Body of pancreas (tissue), 4 donors: ENCODE measurements at regions not wholly inside any gene's neighbourhood (a gene's known extent, or its start where the extent isn't known, plus 50 kb on each side); places are given as distances from the start of the nearest gene placed in this dataset.

ENCODE experiments used
- POLR2A ChIP-seq, 3 donors: fragments of 450-650 bp; IDR thresholded peaks; one replicate each; pipeline ENCODE4 v1.6.1; 2016; ENCODE audit warnings: antibody characterized with exemption in 3 of 3, mild to moderate bottlenecking in 2 of 3
- TF ChIP-seq, protein P1 (sequence below), 7 experiments: fragments of 450-650 bp in 4 of 7; fragments of 200-600 bp in 3 of 7; sonication (generic) in 3 of 7; IDR thresholded peaks; one replicate each; pipeline ENCODE4 v1.5.1; 2016 to 2019; ENCODE audit warnings: antibody characterized with exemption in 7 of 7

DNA sequence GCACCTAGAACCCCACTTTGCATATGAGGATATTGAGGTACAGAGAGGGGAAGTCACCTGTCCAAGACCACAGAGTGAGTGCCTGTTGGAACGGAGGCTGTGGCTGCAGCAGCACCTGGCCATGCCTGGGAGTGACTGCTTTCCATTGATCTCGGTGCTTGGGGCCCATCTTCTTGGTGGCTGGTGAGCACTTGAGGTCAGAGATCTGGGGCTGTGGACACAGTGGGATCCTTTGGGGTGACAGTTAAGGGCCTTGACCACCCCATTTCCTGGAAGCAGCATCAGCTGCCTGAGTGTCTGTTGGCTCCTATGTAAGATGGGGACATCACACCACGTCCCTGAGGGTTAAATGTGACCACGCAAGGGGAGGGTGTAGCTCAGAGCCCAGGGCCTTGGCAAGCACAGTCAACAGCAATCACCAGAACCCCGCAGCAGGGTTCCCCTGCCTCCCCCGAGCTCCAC, 111.7 kb downstream of the IRF8 start:
- no peak for TF ChIP-seq POLR2A (IDR thresholded peaks at IDR 0.05)
- TF ChIP-seq, protein P1, sequence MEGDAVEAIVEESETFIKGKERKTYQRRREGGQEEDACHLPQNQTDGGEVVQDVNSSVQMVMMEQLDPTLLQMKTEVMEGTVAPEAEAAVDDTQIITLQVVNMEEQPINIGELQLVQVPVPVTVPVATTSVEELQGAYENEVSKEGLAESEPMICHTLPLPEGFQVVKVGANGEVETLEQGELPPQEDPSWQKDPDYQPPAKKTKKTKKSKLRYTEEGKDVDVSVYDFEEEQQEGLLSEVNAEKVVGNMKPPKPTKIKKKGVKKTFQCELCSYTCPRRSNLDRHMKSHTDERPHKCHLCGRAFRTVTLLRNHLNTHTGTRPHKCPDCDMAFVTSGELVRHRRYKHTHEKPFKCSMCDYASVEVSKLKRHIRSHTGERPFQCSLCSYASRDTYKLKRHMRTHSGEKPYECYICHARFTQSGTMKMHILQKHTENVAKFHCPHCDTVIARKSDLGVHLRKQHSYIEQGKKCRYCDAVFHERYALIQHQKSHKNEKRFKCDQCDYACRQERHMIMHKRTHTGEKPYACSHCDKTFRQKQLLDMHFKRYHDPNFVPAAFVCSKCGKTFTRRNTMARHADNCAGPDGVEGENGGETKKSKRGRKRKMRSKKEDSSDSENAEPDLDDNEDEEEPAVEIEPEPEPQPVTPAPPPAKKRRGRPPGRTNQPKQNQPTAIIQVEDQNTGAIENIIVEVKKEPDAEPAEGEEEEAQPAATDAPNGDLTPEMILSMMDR (IDR thresholded peaks at IDR 0.05): no peak
